ENCODE measurements at regions not wholly inside any gene's neighbourhood (a gene's known extent, or its start where the extent isn't known, plus 50 kb on each side); places are given as distances from the start of the nearest gene placed in this dataset.
"Not testable (repeated sequence)": the region's sequence is repeated elsewhere in the genome, so short reads cannot be mapped to it uniquely, and the experiment has no call there.

GRCh38 chr11:89626366-89626765 is 83.7 kb upstream of the TRIM77 start:
- no peak for DNase-seq (ENCODE audit: extremely low spot score)
- Histone ChIP-seq H3K4me3 (ENCODE audit: low read depth, low read length) (no peak overlapping the region), H3K27ac (ENCODE audit: low read depth) (no peak overlapping the region), H3K36me3 (ENCODE audit: insufficient read depth) (no peaks in the 10 kb centered on the region), H3K4me1 (ENCODE audit: insufficient read depth) (no peaks in the 10 kb centered on the region)

GRCh38 chr11:89626881-89627280 is 83.2 kb upstream of the TRIM77 start:
- H3K27ac ChIP-seq (ENCODE audit: low read depth); DNase-seq (ENCODE audit: extremely low spot score); H3K36me3 ChIP-seq (ENCODE audit: insufficient read depth); H3K4me3 ChIP-seq (ENCODE audit: low read depth, low read length); H3K4me1 ChIP-seq (ENCODE audit: insufficient read depth): not testable (repeated sequence)
- WGBS: 77% methylated on average over 2 of the region's 2 CpGs

DNA sequence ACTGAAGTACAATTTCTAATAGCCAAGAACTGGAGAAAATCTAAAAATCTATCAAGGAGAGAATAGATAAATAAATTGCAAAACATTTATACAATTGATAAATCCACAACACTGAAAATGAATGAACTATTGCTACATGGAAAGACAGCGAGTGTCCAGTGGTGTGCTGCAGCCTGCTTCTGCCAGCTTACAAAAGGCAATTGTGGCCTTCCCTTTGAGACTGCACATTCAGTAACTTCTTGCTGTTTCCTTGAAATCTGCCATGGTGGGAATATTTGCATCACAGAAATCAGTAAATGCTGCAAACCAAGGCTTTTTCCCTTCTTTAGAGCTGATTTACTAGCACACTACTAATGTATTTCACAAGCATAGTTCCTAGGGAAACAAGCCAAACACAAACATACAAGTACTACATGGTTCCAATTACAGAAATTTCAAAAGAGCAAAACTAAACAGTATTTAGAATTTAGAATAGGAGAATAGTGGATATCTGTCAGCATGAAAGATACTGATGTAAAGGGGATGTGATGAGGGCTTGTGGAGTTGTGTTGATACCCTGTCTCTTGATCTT is 76.9 kb upstream of the TRIM77 start:
- no peak for DNase-seq (ENCODE audit: extremely low spot score)
- 74% methylated on average over 1 of the region's 1 CpG for WGBS
- no peak overlapping the region for H3K27ac ChIP-seq (ENCODE audit: low read depth)
- H3K4me3 ChIP-seq (ENCODE audit: low read depth, low read length): no peak overlapping the region
- no peaks in the 10 kb centered on the region for H3K4me1 ChIP-seq (ENCODE audit: insufficient read depth)
- no peaks in the 10 kb centered on the region for H3K36me3 ChIP-seq (ENCODE audit: insufficient read depth)

GRCh38 chr11:89640777-89641176 is 69.3 kb upstream of the TRIM77 start:
- H3K27ac ChIP-seq (ENCODE audit: low read depth); DNase-seq (ENCODE audit: extremely low spot score); H3K4me1 ChIP-seq (ENCODE audit: insufficient read depth); H3K4me3 ChIP-seq (ENCODE audit: low read depth, low read length); H3K36me3 ChIP-seq (ENCODE audit: insufficient read depth): not testable (repeated sequence)
- 63% methylated on average over 3 of the region's 3 CpGs for WGBS

DNA sequence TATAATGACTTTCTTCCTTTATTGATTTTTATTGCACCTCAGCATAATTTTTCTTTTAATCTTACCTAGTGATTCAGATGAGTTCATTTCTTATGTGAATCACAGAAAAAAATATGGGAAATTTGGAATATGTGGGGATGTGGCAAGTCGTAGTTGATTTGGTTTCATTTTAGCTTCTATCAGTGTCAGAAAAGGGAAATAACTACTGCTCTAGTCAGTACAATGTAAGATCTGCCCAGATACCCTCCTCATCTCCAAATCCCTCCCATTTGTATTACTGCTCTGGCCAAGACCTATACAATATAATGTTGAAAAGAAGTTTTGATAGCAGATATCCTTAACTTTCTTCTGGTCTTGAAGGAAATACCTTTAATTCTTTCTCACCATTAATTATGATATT is 61.9 kb upstream of the TRIM77 start:
- H3K27ac ChIP-seq (ENCODE audit: low read depth); DNase-seq (ENCODE audit: extremely low spot score); H3K36me3 ChIP-seq (ENCODE audit: insufficient read depth); H3K4me3 ChIP-seq (ENCODE audit: low read depth, low read length); H3K4me1 ChIP-seq (ENCODE audit: insufficient read depth): not testable (repeated sequence)
- WGBS: 65% methylated on average over 1 of the region's 1 CpG

DNA sequence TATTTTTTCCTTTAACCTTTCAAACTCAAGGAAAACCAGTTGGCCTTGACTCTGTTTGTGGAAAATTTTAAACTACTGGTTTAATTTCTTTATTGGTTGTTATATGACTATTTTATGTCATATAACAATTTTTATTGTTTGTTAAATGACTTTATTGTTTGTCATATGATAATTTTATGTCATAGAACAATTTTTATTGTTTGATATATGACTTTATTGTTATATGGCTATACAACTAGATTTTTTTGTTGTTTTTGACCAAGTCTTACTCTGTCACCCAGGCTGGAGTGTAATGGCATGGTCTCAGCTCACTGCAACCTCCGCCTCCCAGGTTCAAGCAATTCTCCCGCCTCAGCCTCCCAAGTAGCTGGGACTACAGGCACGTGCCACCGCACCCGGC is 61.1 kb upstream of the TRIM77 start:
- not testable (repeated sequence) for H3K4me1 ChIP-seq (ENCODE audit: insufficient read depth); H3K27ac ChIP-seq (ENCODE audit: low read depth); H3K4me3 ChIP-seq (ENCODE audit: low read depth, low read length); DNase-seq (ENCODE audit: extremely low spot score); H3K36me3 ChIP-seq (ENCODE audit: insufficient read depth)
- WGBS: 87% methylated on average over 5 of the region's 5 CpGs

DNA sequence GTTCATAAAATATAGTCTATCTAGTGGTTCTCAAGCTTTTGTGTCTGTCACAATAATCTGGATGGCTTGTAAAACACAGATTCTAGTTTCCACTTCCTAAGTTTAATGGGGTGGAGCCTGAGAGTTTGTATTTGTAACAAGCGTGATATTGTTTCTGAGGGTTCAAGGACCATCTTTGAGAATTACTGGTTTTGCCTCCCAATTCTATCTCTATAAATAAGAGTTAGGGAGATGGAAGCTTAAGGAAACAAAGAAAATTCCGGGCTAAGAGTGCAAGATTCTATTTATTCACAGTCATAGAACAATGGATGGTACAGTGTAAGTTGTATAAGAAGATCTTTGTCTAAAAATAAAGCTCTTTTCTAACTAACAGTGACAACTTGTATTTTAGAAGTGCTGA is 55.4 kb upstream of the TRIM77 start:
- H3K27ac ChIP-seq (ENCODE audit: low read depth); DNase-seq (ENCODE audit: extremely low spot score); H3K36me3 ChIP-seq (ENCODE audit: insufficient read depth); H3K4me1 ChIP-seq (ENCODE audit: insufficient read depth); H3K4me3 ChIP-seq (ENCODE audit: low read depth, low read length): not testable (repeated sequence)
- WGBS: 72% methylated on average over 2 of the region's 2 CpGs

DNA sequence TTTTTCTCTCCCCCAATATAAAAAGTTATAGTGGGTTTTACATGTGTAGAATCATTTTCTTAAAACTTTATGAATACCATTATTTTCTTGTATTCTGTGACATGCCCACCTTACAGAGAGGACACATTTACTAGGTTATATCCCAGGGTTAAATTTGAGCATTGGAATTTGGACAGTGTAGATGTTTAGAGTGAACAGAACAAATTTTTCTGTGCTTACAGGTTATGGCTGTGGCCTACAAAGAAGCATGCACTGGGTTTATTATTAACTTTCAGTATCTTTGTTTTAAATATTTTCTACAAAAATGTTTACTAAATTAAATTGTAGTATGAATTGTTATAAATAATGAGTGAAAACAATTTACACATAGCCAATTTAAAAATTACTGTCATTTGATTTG is 51.3 kb upstream of the TRIM77 start:
- not testable (repeated sequence) for H3K4me1 ChIP-seq (ENCODE audit: insufficient read depth); DNase-seq (ENCODE audit: extremely low spot score); H3K36me3 ChIP-seq (ENCODE audit: insufficient read depth); H3K4me3 ChIP-seq (ENCODE audit: low read depth, low read length); H3K27ac ChIP-seq (ENCODE audit: low read depth)

- not testable (repeated sequence) for DNase-seq (ENCODE audit: extremely low spot score); H3K27ac ChIP-seq (ENCODE audit: low read depth); H3K36me3 ChIP-seq (ENCODE audit: insufficient read depth); H3K4me3 ChIP-seq (ENCODE audit: low read depth, low read length); H3K4me1 ChIP-seq (ENCODE audit: insufficient read depth)
- 58% methylated on average over 2 of the region's 2 CpGs for WGBS
Measured at GRCh38 chr11:89659414-89659813, 50.7 kb upstream of the TRIM77 start.

DNA sequence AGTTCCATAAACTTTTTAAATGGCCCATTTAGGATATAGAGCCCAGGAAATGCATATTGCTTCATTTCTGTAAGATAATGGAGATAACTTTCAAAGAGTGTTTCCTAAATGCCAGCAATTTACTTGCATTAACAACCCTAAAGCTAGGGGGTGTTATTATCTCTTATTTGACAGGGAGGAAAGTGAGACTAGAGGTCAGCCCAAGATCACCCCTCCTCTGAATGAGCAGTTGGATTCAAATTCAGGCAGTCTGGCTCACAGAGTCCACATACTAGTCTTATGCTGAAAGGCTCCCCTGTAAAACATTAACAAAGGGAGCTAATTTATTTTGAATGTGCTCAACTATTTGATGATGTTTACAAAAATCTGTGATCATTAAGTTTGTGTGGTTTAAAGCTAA is 49.9 kb upstream of the TRIM77 start:
- no peak overlapping the region for H3K4me3 ChIP-seq (ENCODE audit: low read depth, low read length)
- DNase-seq (ENCODE audit: extremely low spot score): no peak
- H3K4me1 ChIP-seq (ENCODE audit: insufficient read depth): no peaks in the 10 kb centered on the region
- no peaks in the 10 kb centered on the region for H3K36me3 ChIP-seq (ENCODE audit: insufficient read depth)
- H3K27ac ChIP-seq (ENCODE audit: low read depth): no peak overlapping the region

All from urinary bladder (tissue), 3 donors.